ENCODE measurements at regions not wholly inside any gene's neighbourhood (a gene's known extent, or its start where the extent isn't known, plus 50 kb on each side); places are given as distances from the start of the nearest gene placed in this dataset.

- Histone ChIP-seq H3K27me3 (ENCODE audit: control insufficient read depth, insufficient read depth, low read length) (no peaks in the 10 kb centered on the region), H3K9me3 (replicated peaks; ENCODE audit: control insufficient read depth, low read depth, low read length) (no peaks in the 10 kb centered on the region), H3K4me1 (ENCODE audit: control insufficient read depth, insufficient read depth, low read length) (no peaks in the 10 kb centered on the region), H3K4me3 (ENCODE audit: low read length) (no peak overlapping the region), H3K27ac (ENCODE audit: low read length) (no peak overlapping the region), H3K36me3 (ENCODE audit: control insufficient read depth, insufficient read depth, low read length) (no peaks in the 10 kb centered on the region)
- DNase-seq, result no peak
These were observed 356.4 kb downstream of the SLC4A3 start for GRCh38 chr2:219983836-219984235.

- Histone ChIP-seq H3K27ac (ENCODE audit: low read length) (no peak overlapping the region), H3K4me3 (ENCODE audit: low read length) (no peak overlapping the region), H3K36me3 (ENCODE audit: control insufficient read depth, insufficient read depth, low read length) (no peaks in the 10 kb centered on the region), H3K9me3 (replicated peaks; ENCODE audit: control insufficient read depth, low read depth, low read length) (no peaks in the 10 kb centered on the region), H3K27me3 (ENCODE audit: control insufficient read depth, insufficient read depth, low read length) (no peaks in the 10 kb centered on the region), H3K4me1 (ENCODE audit: control insufficient read depth, insufficient read depth, low read length) (no peaks in the 10 kb centered on the region)
- DNase-seq, result no peak
- 80% methylated on average over 1 of the region's 3 CpGs for WGBS (ENCODE audit: insufficient coverage)
These were observed 357.6 kb downstream of the SLC4A3 start for GRCh38 chr2:219985017-219985416.

GRCh38 chr2:219987830-219988229 is 360.4 kb downstream of the SLC4A3 start:
- no peaks in the 10 kb centered on the region for H3K4me1 ChIP-seq (ENCODE audit: control insufficient read depth, insufficient read depth, low read length)
- no peaks in the 10 kb centered on the region for H3K36me3 ChIP-seq (ENCODE audit: control insufficient read depth, insufficient read depth, low read length)
- no peak overlapping the region for H3K27ac ChIP-seq (ENCODE audit: low read length)
- no peaks in the 10 kb centered on the region for H3K27me3 ChIP-seq (ENCODE audit: control insufficient read depth, insufficient read depth, low read length)
- peak; percentile 48 for DNase-seq
- H3K9me3 ChIP-seq (replicated peaks; ENCODE audit: control insufficient read depth, low read depth, low read length), result no peaks in the 10 kb centered on the region
- H3K4me3 ChIP-seq (ENCODE audit: low read length), result no peak overlapping the region
- WGBS (ENCODE audit: insufficient coverage), result 18% methylated on average over 1 of the region's 2 CpGs

- Histone ChIP-seq H3K27me3 (ENCODE audit: control insufficient read depth, insufficient read depth, low read length) (peaks cover 2% of the 10 kb centered on the region), H3K4me3 (ENCODE audit: low read length) (no peak overlapping the region), H3K9me3 (replicated peaks; ENCODE audit: control insufficient read depth, low read depth, low read length) (no peaks in the 10 kb centered on the region), H3K4me1 (ENCODE audit: control insufficient read depth, insufficient read depth, low read length) (no peaks in the 10 kb centered on the region), H3K36me3 (ENCODE audit: control insufficient read depth, insufficient read depth, low read length) (no peaks in the 10 kb centered on the region), H3K27ac (ENCODE audit: low read length) (no peak overlapping the region)
- WGBS (ENCODE audit: insufficient coverage), result 68% methylated on average over 3 of the region's 7 CpGs
- DNase-seq, result no peak
These were observed 362.3 kb downstream of the SLC4A3 start for GRCh38 chr2:219989744-219990143.

GRCh38 chr2:219991116-219991515 is 363.7 kb downstream of the SLC4A3 start:
- peaks cover 7% of the 10 kb centered on the region for H3K4me1 ChIP-seq (ENCODE audit: control insufficient read depth, insufficient read depth, low read length)
- H3K27me3 ChIP-seq (ENCODE audit: control insufficient read depth, insufficient read depth, low read length), result peaks cover 2% of the 10 kb centered on the region
- DNase-seq, result no peak
- H3K27ac ChIP-seq (ENCODE audit: low read length), result no peak overlapping the region
- no peaks in the 10 kb centered on the region for H3K9me3 ChIP-seq (replicated peaks; ENCODE audit: control insufficient read depth, low read depth, low read length)
- H3K36me3 ChIP-seq (ENCODE audit: control insufficient read depth, insufficient read depth, low read length), result no peaks in the 10 kb centered on the region
- no peak overlapping the region for H3K4me3 ChIP-seq (ENCODE audit: low read length)
- WGBS (ENCODE audit: insufficient coverage), result 80% methylated on average over 1 of the region's 2 CpGs

- no peak overlapping the region for H3K4me3 ChIP-seq (ENCODE audit: low read length)
- peaks cover 4% of the 10 kb centered on the region for H3K9me3 ChIP-seq (replicated peaks; ENCODE audit: control insufficient read depth, low read depth, low read length)
- DNase-seq, result no peak
- peaks cover 2% of the 10 kb centered on the region for H3K27me3 ChIP-seq (ENCODE audit: control insufficient read depth, insufficient read depth, low read length)
- 63% methylated on average over 2 of the region's 5 CpGs for WGBS (ENCODE audit: insufficient coverage)
- no peaks in the 10 kb centered on the region for H3K36me3 ChIP-seq (ENCODE audit: control insufficient read depth, insufficient read depth, low read length)
- H3K27ac ChIP-seq (ENCODE audit: low read length), result no peak overlapping the region
- H3K4me1 ChIP-seq (ENCODE audit: control insufficient read depth, insufficient read depth, low read length), result peaks cover 14% of the 10 kb centered on the region
These were observed 368.0 kb downstream of the SLC4A3 start for GRCh38 chr2:219995399-219995798.

- peak; percentile 68 for DNase-seq
- Histone ChIP-seq H3K9me3 (replicated peaks; ENCODE audit: control insufficient read depth, low read depth, low read length) (peaks cover 4% of the 10 kb centered on the region), H3K4me3 (ENCODE audit: low read length) (no peak overlapping the region), H3K4me1 (ENCODE audit: control insufficient read depth, insufficient read depth, low read length) (peaks cover 14% of the 10 kb centered on the region), H3K27ac (ENCODE audit: low read length) (no peak overlapping the region), H3K36me3 (ENCODE audit: control insufficient read depth, insufficient read depth, low read length) (no peaks in the 10 kb centered on the region), H3K27me3 (ENCODE audit: control insufficient read depth, insufficient read depth, low read length) (peaks cover 2% of the 10 kb centered on the region)
- WGBS (ENCODE audit: insufficient coverage), result 94% methylated on average over 2 of the region's 4 CpGs
These were observed 368.7 kb downstream of the SLC4A3 start for GRCh38 chr2:219995991-219996765.

- whole genome bisulfite sequencing (ENCODE audit: insufficient coverage), result 69% methylated on average over 12 of the region's 13 CpGs
- Histone ChIP-seq H3K4me1 (ENCODE audit: control insufficient read depth, insufficient read depth, low read length) (peaks cover 17% of the 10 kb centered on the region), H3K9me3 (replicated peaks; ENCODE audit: control insufficient read depth, low read depth, low read length) (peaks cover 4% of the 10 kb centered on the region), H3K4me3 (ENCODE audit: low read length) (no peak overlapping the region), H3K27ac (ENCODE audit: low read length) (no peak overlapping the region), H3K36me3 (ENCODE audit: control insufficient read depth, insufficient read depth, low read length) (no peaks in the 10 kb centered on the region), H3K27me3 (ENCODE audit: control insufficient read depth, insufficient read depth, low read length) (peaks cover 2% of the 10 kb centered on the region)
- DNase-seq, result no peak
These were observed 370.0 kb downstream of the SLC4A3 start for GRCh38 chr2:219997341-219997851.

- H3K4me1 ChIP-seq (ENCODE audit: control insufficient read depth, insufficient read depth, low read length), result peaks cover 17% of the 10 kb centered on the region
- peaks cover 2% of the 10 kb centered on the region for H3K27me3 ChIP-seq (ENCODE audit: control insufficient read depth, insufficient read depth, low read length)
- no peaks in the 10 kb centered on the region for H3K36me3 ChIP-seq (ENCODE audit: control insufficient read depth, insufficient read depth, low read length)
- DNase-seq, result peak; percentile 59
- H3K4me3 ChIP-seq (ENCODE audit: low read length), result no peak overlapping the region
- 60% methylated on average over 1 of the region's 3 CpGs for WGBS (ENCODE audit: insufficient coverage)
- peaks cover 4% of the 10 kb centered on the region for H3K9me3 ChIP-seq (replicated peaks; ENCODE audit: control insufficient read depth, low read depth, low read length)
- H3K27ac ChIP-seq (ENCODE audit: low read length), result no peak overlapping the region
These were observed 370.7 kb downstream of the SLC4A3 start for GRCh38 chr2:219998107-219998506.

GRCh38 chr2:219998714-219999227 is 371.3 kb downstream of the SLC4A3 start:
- Histone ChIP-seq H3K36me3 (ENCODE audit: control insufficient read depth, insufficient read depth, low read length) (no peaks in the 10 kb centered on the region), H3K4me3 (ENCODE audit: low read length) (no peak overlapping the region), H3K27ac (ENCODE audit: low read length) (no peak overlapping the region), H3K27me3 (ENCODE audit: control insufficient read depth, insufficient read depth, low read length) (peaks cover 2% of the 10 kb centered on the region), H3K4me1 (ENCODE audit: control insufficient read depth, insufficient read depth, low read length) (peaks cover 17% of the 10 kb centered on the region), H3K9me3 (replicated peaks; ENCODE audit: control insufficient read depth, low read depth, low read length) (peaks cover 4% of the 10 kb centered on the region)
- 80% methylated on average over 1 of the region's 5 CpGs for WGBS (ENCODE audit: insufficient coverage)
- DNase-seq, result no peak

Measured in muscle of leg (tissue), 3 donors.